Spleen (tissue), 7 donors: ENCODE measurements at regions not wholly inside any gene's neighbourhood (a gene's known extent, or its start where the extent isn't known, plus 50 kb on each side); places are given as distances from the start of the nearest gene placed in this dataset.

Experiments
- POLR2A ChIP-seq, 3 donors: fragments of 450-650 bp; IDR thresholded peaks; one replicate each; pipeline ENCODE4 v1.5.1; 2017; ENCODE audit warnings: antibody characterized with exemption in 3 of 3, mild to moderate bottlenecking in 1 of 3
- TF ChIP-seq, protein P1 (sequence below), 11 experiments: fragments of 200-600 bp in 7 of 11; fragments of 450-650 bp in 4 of 11; sonication (generic) in 4 of 11; IDR thresholded peaks in 8 of 11; conservative IDR thresholded peaks in 3 of 11; 1 replicate in 7 of 11; 2 replicates in 4 of 11; pipeline versions ENCODE4 v1.4.0 to v1.8.0; 2016 to 2021; ENCODE audit warnings: antibody characterized with exemption in 11 of 11, inconsistent platforms in 4 of 11, mild to moderate bottlenecking in 1 of 11
- donor health status: DM: no; HTN: no; CAD: no; lungs with moderate emphysema.
- donor health status: DM: no; HTN: no; CAD: no.
- donor health status: DM: no; HTN: no; CAD: no.

DNA sequence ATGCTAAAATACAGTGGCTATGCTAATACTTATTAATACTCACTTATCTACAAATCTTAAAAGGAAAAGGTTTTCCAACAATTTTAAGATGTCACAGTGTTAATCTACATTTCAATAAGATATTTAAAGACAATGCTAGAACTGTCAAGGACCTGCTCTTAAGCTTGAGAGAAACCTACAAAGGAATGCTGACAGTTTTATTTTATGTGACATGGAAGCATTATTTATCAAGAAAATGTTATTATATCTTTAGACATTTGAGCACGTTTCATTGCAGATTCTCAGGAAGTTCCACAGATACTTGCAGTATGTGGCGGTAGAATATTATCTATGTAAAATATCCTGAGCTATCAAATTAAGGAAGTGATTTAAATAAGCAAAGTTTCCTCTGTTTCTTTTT is 1255.7 kb upstream of the ZEB2 start:
- no peak for TF ChIP-seq POLR2A (IDR thresholded peaks at IDR 0.05)
- TF ChIP-seq, protein P1, sequence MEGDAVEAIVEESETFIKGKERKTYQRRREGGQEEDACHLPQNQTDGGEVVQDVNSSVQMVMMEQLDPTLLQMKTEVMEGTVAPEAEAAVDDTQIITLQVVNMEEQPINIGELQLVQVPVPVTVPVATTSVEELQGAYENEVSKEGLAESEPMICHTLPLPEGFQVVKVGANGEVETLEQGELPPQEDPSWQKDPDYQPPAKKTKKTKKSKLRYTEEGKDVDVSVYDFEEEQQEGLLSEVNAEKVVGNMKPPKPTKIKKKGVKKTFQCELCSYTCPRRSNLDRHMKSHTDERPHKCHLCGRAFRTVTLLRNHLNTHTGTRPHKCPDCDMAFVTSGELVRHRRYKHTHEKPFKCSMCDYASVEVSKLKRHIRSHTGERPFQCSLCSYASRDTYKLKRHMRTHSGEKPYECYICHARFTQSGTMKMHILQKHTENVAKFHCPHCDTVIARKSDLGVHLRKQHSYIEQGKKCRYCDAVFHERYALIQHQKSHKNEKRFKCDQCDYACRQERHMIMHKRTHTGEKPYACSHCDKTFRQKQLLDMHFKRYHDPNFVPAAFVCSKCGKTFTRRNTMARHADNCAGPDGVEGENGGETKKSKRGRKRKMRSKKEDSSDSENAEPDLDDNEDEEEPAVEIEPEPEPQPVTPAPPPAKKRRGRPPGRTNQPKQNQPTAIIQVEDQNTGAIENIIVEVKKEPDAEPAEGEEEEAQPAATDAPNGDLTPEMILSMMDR (IDR thresholded peaks at IDR 0.05 in 8 of 11, conservative IDR thresholded peaks at IDR 0.05 in 3 of 11) = no peak
